ENCODE measurements at regions not wholly inside any gene's neighbourhood (a gene's known extent, or its start where the extent isn't known, plus 50 kb on each side); places are given as distances from the start of the nearest gene placed in this dataset.
"Not testable (repeated sequence)": the region's sequence is repeated elsewhere in the genome, so short reads cannot be mapped to it uniquely, and the experiment has no call there.

DNA sequence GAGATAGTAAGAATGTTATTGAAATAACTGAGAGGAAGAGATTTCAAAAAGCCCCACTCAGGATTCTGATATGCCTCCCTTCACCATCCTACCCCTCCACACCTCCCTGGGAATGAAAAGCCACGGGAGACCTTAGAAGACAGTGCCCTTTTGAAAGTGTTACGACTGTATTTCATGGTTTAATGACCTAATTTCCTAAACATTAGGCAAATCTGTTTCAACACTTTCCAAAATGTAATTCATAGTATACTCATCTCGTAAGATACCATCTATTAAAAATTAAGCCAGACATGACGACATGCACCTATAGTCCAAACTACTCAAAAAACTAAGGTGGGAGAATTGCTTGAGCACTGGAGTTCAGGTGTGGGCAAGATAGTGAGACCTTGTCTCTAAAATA, 106.3 kb downstream of the HNRNPD start:
- Mint-ChIP-seq H3K27me3 (ENCODE audit: low read depth) (no peaks in the 10 kb centered on the region), H3K4me3 (no peak overlapping the region), H3K4me1 (ENCODE audit: low read depth) (peaks cover 25% of the 10 kb centered on the region), H3K36me3 (ENCODE audit: insufficient read depth) (peaks cover 2% of the 10 kb centered on the region), H3K9me3 (peaks cover 3% of the 10 kb centered on the region)
- no peak for ATAC-seq
- DNase-seq, result no peak

DNA sequence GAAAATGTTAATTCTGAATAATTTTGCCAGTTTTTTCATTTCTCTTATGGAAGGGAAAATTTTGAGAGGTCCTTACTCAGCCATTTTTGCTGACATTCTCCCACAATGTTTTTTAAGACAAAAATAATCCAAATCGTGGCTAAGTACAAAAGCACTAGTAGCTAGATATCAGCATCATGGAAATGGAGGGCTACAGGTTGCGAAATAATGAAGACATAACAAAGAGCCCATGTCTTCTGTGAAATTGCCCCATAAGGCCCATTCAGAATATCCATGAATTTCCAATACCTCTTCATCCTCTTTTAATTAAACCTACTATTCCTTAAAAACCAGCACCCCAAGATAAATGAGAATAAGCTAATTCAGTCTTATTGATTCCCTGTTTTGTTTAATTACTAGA, 107.4 kb downstream of the HNRNPD start:
- Mint-ChIP-seq H3K36me3 (ENCODE audit: insufficient read depth) (peaks cover 2% of the 10 kb centered on the region), H3K4me3 (no peak overlapping the region), H3K9me3 (peaks cover 3% of the 10 kb centered on the region), H3K4me1 (ENCODE audit: low read depth) (peaks cover 14% of the 10 kb centered on the region), H3K27me3 (ENCODE audit: low read depth) (no peaks in the 10 kb centered on the region)
- ATAC-seq (no peak), DNase-seq (no peak)

DNA sequence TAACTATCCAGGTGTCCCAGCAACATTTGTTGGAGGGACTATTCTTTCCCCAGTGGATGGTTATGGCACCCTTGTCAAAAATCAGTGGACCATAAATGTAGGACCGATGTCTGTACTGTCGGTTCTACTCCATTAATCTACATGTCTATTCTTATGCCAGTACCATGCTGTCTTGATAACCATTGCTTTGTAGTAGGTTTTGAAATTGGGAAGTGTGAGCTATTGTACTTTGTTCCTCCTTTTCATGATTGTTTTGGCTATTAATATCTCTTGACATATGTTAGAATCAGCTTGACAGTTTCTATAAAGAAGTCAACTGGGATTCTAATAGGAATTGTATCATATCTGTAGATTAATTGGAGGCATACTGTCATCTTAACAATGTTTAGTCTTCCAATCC, 112.7 kb downstream of the HNRNPD start:
- H3K4me3 Mint-ChIP-seq, result no peak overlapping the region
- peaks cover 3% of the 10 kb centered on the region for H3K9me3 Mint-ChIP-seq
- no peaks in the 10 kb centered on the region for H3K4me1 Mint-ChIP-seq (ENCODE audit: low read depth)
- DNase-seq, result no peak
- no peak for ATAC-seq
- H3K36me3 Mint-ChIP-seq (ENCODE audit: insufficient read depth), result peaks cover 2% of the 10 kb centered on the region
- H3K27me3 Mint-ChIP-seq (ENCODE audit: low read depth), result no peaks in the 10 kb centered on the region

DNA sequence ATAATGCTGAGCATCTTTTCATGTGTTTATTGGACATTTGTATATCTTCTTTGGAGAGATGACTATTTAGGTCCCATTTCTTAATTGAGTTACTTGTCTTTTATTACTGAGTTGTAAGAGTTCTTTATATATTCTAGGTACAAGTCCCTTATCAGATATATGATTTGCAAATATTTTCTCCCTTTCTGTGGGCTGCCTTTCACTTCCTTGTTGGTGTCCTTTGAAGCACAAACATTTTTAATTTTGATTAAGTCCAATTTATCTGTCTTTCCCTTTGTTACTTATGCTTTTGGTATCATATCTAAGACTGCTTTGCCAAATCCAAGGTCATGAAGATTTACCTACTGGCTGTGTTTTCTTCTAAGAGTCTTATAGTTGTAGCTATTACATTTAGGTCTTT, 113.2 kb downstream of the HNRNPD start:
- peaks cover 2% of the 10 kb centered on the region for H3K36me3 Mint-ChIP-seq (ENCODE audit: insufficient read depth)
- H3K4me3 Mint-ChIP-seq, result no peak overlapping the region
- ATAC-seq (no peak), DNase-seq (no peak)
- H3K4me1 Mint-ChIP-seq (ENCODE audit: low read depth), result no peaks in the 10 kb centered on the region
- H3K9me3 Mint-ChIP-seq, result peaks cover 3% of the 10 kb centered on the region
- no peaks in the 10 kb centered on the region for H3K27me3 Mint-ChIP-seq (ENCODE audit: low read depth)

DNA sequence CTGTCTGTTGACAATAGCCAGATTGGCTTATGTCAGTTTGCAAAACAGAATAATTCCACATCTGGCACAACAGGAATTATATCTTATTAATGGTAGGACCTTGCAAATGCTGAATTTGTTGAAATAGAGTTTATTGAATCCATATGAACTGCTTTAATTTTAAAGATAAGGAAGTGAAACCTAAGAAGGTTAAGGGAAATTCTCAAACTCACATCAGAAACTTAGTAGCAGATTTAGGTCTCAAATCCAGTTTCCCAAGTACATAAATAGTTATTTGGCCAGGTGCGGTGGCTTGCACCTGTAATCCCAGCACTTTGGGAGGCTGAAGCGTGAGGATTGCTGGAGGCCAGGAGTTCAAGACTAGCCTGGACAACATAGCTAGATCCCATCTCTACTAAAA, 117.1 kb downstream of the HNRNPD start:
- H3K9me3 Mint-ChIP-seq, result no peaks in the 10 kb centered on the region
- no peaks in the 10 kb centered on the region for H3K27me3 Mint-ChIP-seq (ENCODE audit: low read depth)
- ATAC-seq, result no peak
- no peak overlapping the region for H3K4me3 Mint-ChIP-seq
- H3K36me3 Mint-ChIP-seq (ENCODE audit: insufficient read depth), result no peaks in the 10 kb centered on the region
- no peak for DNase-seq
- H3K4me1 Mint-ChIP-seq (ENCODE audit: low read depth), result no peaks in the 10 kb centered on the region

DNA sequence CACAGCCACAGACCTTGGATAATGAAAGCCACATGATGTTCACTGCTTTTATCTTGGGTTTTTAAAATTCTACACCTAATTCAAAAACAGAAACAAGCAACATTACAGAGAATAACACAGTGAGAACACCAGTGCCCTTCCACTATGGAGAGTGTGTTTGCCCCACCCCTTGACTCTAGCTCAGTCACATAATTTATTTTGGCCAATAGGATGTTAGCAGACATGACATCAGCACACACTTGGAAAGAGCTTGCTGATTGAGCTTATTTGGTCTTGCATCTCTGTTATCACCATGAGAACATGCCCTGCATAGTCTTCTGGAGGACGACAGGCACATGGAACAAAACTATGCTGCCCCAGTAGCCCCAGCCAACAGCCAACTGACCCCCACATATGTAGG, 118.1 kb downstream of the HNRNPD start:
- ATAC-seq, result no peak
- Mint-ChIP-seq H3K9me3 (no peaks in the 10 kb centered on the region), H3K36me3 (ENCODE audit: insufficient read depth) (no peaks in the 10 kb centered on the region), H3K27me3 (ENCODE audit: low read depth) (no peaks in the 10 kb centered on the region), H3K4me1 (ENCODE audit: low read depth) (no peaks in the 10 kb centered on the region), H3K4me3 (no peak overlapping the region)
- no peak for DNase-seq

DNA sequence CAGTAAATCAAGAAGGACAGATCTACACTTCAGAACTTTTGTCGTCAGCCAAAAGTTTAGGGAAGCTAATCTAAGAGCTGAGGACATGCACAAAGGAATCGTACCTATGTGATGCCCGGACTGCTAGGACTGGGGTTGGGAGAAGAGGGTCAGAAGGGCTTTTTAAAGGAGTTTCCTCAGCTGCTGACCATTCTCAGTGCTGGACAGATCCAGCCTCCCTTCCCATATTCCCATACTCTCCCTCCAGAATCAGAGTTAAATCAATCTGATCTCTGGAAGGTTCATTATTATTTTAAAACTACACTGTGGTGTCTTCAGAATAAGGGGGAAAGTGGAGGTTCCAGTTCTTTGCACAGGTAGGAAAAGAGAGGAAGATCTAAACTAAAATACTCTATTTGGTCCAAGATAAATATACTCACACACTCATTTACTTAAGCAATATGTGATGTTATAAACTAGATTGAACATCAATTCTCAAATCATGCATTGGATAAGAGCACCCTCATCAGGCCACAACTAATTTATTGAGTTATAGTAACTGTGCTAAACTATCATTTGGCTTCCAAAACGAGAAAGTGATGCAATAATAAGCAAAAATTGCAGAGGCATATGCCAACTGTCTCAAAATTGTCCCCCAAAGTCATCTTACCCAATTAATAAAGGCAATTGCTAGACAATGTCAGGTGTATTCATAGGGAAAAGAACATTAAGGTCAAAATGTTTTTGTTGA, 124.7 kb downstream of the HNRNPD start:
- Mint-ChIP-seq H3K4me1 (ENCODE audit: low read depth) (no peaks in the 10 kb centered on the region), H3K27me3 (ENCODE audit: low read depth) (no peaks in the 10 kb centered on the region), H3K4me3 (no peak overlapping the region), H3K9me3 (no peaks in the 10 kb centered on the region), H3K36me3 (ENCODE audit: insufficient read depth) (no peaks in the 10 kb centered on the region)
- no peak for DNase-seq
- no peak for ATAC-seq

GRCh38 chr4:82247629-82248028, 126.2 kb downstream of the HNRNPD start:
- no peaks in the 10 kb centered on the region for H3K9me3 Mint-ChIP-seq
- H3K4me1 Mint-ChIP-seq (ENCODE audit: low read depth), result no peaks in the 10 kb centered on the region
- H3K4me3 Mint-ChIP-seq, result no peak overlapping the region
- ATAC-seq, result no peak
- DNase-seq, result no peak
- no peaks in the 10 kb centered on the region for H3K27me3 Mint-ChIP-seq (ENCODE audit: low read depth)
- H3K36me3 Mint-ChIP-seq (ENCODE audit: insufficient read depth), result no peaks in the 10 kb centered on the region

DNA sequence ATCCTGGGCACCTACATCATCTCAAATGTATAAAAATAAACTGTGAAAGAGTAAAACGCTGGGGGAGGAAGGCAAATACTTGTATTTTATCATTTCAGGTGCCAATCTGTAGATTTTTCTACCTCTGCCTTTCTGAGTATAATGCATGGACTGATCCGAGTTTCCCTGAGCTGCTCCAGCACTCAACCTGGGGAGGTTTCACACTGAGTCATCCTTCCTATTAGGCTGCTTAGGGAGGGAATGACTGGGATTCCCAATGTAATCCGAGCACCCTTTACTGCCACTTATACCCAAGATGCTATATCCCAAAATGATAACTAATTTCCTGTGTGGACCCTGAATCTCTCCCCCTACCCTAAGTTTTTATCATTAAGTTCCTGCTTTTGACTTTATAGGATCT, 126.6 kb downstream of the HNRNPD start:
- DNase-seq (no peak), ATAC-seq (no peak)
- H3K9me3 Mint-ChIP-seq, result no peaks in the 10 kb centered on the region
- H3K27me3 Mint-ChIP-seq (ENCODE audit: low read depth), result no peaks in the 10 kb centered on the region
- H3K4me3 Mint-ChIP-seq, result no peak overlapping the region
- H3K36me3 Mint-ChIP-seq (ENCODE audit: insufficient read depth), result no peaks in the 10 kb centered on the region
- no peaks in the 10 kb centered on the region for H3K4me1 Mint-ChIP-seq (ENCODE audit: low read depth)

DNA sequence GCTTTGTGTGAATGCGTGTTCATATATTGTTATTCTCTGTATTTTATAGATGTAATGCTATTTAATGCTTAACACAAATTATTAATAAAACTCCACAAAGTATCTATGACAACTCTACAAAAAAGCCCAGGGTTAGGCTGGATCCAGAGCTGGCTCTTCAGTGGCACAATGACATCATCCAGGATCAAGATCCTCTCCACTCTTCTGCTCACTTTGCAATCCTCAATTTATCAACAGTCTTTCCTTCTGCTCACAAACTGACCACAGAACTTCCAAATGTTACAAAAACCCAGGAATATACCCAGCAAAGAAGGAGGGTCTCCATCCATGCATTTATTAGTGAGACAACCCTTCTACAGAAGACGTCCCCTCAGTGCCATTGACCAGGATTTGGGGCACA, 132.3 kb downstream of the HNRNPD start:
- Mint-ChIP-seq H3K36me3 (ENCODE audit: insufficient read depth) (no peaks in the 10 kb centered on the region), H3K4me1 (ENCODE audit: low read depth) (no peaks in the 10 kb centered on the region), H3K27me3 (ENCODE audit: low read depth) (no peaks in the 10 kb centered on the region), H3K4me3 (no peak overlapping the region), H3K9me3 (peaks cover 1% of the 10 kb centered on the region)
- no peak for ATAC-seq
- no peak for DNase-seq

DNA sequence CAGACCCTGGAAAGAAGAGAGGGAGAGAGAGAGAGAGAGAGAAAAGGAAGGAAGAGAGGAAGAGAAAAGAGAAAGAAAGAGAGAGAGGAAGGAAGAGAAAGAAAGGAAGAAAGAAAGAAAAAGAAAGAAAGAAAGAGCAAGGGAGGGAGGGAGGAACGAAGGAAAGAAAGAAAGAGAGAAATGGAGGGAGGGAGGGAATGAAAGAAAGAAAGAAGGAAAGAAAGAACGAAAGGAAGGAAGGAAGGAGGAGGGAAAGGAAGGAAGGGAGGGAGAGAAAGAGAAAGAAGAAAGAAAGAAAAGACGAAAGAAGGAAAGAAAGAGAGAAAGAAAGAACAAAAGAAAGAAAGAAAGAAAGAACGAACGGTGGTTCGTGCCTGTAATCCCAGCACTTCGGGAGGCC, 133.4 kb downstream of the HNRNPD start:
- Mint-ChIP-seq H3K9me3 (peaks cover 4% of the 10 kb centered on the region), H3K4me1 (ENCODE audit: low read depth) (no peaks in the 10 kb centered on the region), H3K27me3 (ENCODE audit: low read depth) (no peaks in the 10 kb centered on the region), H3K36me3 (ENCODE audit: insufficient read depth) (no peaks in the 10 kb centered on the region), H3K4me3 (peak overlapping the region; percentile 1)
- DNase-seq (no peak), ATAC-seq (no peak)

GRCh38 chr4:82237142-82237541, 136.6 kb downstream of the HNRNPD start:
- H3K4me1 Mint-ChIP-seq (ENCODE audit: low read depth); H3K27me3 Mint-ChIP-seq (ENCODE audit: low read depth); H3K4me3 Mint-ChIP-seq; H3K9me3 Mint-ChIP-seq; H3K36me3 Mint-ChIP-seq (ENCODE audit: insufficient read depth); ATAC-seq; DNase-seq: not testable (repeated sequence)

DNA sequence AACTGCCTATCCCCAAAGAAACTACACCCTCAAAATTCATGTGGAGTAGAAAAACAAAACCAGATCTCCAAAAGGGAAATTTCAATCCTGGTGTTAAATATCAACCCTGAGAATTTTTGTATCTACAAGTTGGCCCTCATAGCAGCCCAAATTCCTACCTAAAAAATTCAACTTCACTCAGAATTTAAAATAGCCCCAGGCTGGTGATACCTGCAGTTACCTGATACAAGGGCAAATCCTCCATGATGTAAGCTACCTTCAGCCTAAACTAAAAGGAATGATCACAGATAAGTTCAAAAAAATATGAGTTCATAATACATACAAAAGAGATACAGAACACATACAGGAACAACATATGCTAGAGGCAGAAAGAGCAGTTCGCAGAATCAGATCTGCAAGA, 138.4 kb downstream of the HNRNPD start:
- H3K4me3 Mint-ChIP-seq, result no peak overlapping the region
- H3K4me1 Mint-ChIP-seq (ENCODE audit: low read depth), result no peaks in the 10 kb centered on the region
- no peaks in the 10 kb centered on the region for H3K27me3 Mint-ChIP-seq (ENCODE audit: low read depth)
- DNase-seq (no peak), ATAC-seq (no peak)
- H3K36me3 Mint-ChIP-seq (ENCODE audit: insufficient read depth), result no peaks in the 10 kb centered on the region
- H3K9me3 Mint-ChIP-seq, result peaks cover 4% of the 10 kb centered on the region

GRCh38 chr4:82232891-82233290, 140.9 kb downstream of the HNRNPD start:
- H3K36me3 Mint-ChIP-seq (ENCODE audit: insufficient read depth), result no peaks in the 10 kb centered on the region
- H3K9me3 Mint-ChIP-seq, result peaks cover 4% of the 10 kb centered on the region
- no peaks in the 10 kb centered on the region for H3K27me3 Mint-ChIP-seq (ENCODE audit: low read depth)
- no peaks in the 10 kb centered on the region for H3K4me1 Mint-ChIP-seq (ENCODE audit: low read depth)
- DNase-seq (no peak), ATAC-seq (no peak)
- no peak overlapping the region for H3K4me3 Mint-ChIP-seq

- Mint-ChIP-seq H3K4me3 (no peak overlapping the region), H3K36me3 (ENCODE audit: insufficient read depth) (no peaks in the 10 kb centered on the region)
- ATAC-seq, result no peak
These were observed 142.0 kb downstream of the HNRNPD start for GRCh38 chr4:82231806-82232205.

DNA sequence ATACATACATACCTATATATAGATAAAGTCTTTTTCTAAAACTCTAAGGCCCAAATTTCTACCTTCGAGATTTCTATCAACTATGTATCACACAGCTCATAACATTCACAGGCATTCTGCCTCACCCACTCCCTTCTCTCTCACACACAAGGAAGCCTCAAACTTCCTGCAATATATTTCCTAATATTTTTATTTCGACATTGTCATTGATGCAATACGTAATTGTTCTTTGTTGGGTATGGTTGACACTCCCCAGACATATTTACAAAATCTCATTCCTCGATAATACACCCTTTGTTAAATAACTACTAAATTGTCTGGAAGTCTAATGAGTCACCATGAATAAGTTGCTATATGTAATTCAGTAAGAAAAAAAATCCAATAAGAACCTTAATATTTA, 143.5 kb downstream of the HNRNPD start:
- H3K36me3 Mint-ChIP-seq (ENCODE audit: insufficient read depth), result no peaks in the 10 kb centered on the region
- ATAC-seq (no peak), DNase-seq (no peak)
- no peaks in the 10 kb centered on the region for H3K4me1 Mint-ChIP-seq (ENCODE audit: low read depth)
- no peaks in the 10 kb centered on the region for H3K9me3 Mint-ChIP-seq
- H3K4me3 Mint-ChIP-seq, result no peak overlapping the region
- H3K27me3 Mint-ChIP-seq (ENCODE audit: low read depth), result no peaks in the 10 kb centered on the region

More at GRCh38 chr4:82231806-82232205, 142.0 kb downstream of the HNRNPD start:
- H3K9me3 Mint-ChIP-seq, result peaks cover 4% of the 10 kb centered on the region
- H3K27me3 Mint-ChIP-seq (ENCODE audit: low read depth), result no peaks in the 10 kb centered on the region
- DNase-seq, result no peak
- H3K4me1 Mint-ChIP-seq (ENCODE audit: low read depth), result no peaks in the 10 kb centered on the region
